ENCODE measurements at regions not wholly inside any gene's neighbourhood (a gene's known extent, or its start where the extent isn't known, plus 50 kb on each side); places are given as distances from the start of the nearest gene placed in this dataset.

- no peaks in the 10 kb centered on the region for H3K36me3 ChIP-seq (ENCODE audit: control insufficient read depth in 2 of 2, insufficient read depth in 1 of 2, low read length in 2 of 2)
- no peak for TF ChIP-seq BCL11B (tag by site-specific recombination; IDR thresholded peaks at IDR 0.05; ENCODE audit: low read depth)
- TF ChIP-seq ZNF174 (tag by site-specific recombination; IDR thresholded peaks at IDR 0.05): no peak
- TF ChIP-seq ZNF391 (tag by site-specific recombination; IDR thresholded peaks at IDR 0.05; ENCODE audit: borderline replicate concordance, low read depth): no peak
- TF ChIP-seq ELK4 (IDR thresholded peaks at IDR 0.05; ENCODE audit: borderline replicate concordance, low read depth, low read length): no peak
- TF ChIP-seq ZNF404 (tag by site-specific recombination; IDR thresholded peaks at IDR 0.05): no peak
- TF ChIP-seq OVOL3 (tag by site-specific recombination; IDR thresholded peaks at IDR 0.05): no peak
- TF ChIP-seq ZNF639 (tag by site-specific recombination; IDR thresholded peaks at IDR 0.05): no peak
- TF ChIP-seq ZBTB1 (tag by site-specific recombination; IDR thresholded peaks at IDR 0.05): no peak
- no peak for TF ChIP-seq ZNF660 (tag by site-specific recombination; IDR thresholded peaks at IDR 0.05)
- no peak for TF ChIP-seq ZNF555 (tag by site-specific recombination; conservative IDR thresholded peaks at IDR 0.05)
- no peak for TF ChIP-seq PRDM4 (tag by site-specific recombination; IDR thresholded peaks at IDR 0.05)
- TF ChIP-seq ZNF654 (tag by site-specific recombination; IDR thresholded peaks at IDR 0.05; ENCODE audit: low read depth): no peak
- no peak for TF ChIP-seq ZNF394 (tag by site-specific recombination; IDR thresholded peaks at IDR 0.05; ENCODE audit: borderline replicate concordance)
- TF ChIP-seq KLF16 (tag by site-specific recombination; IDR thresholded peaks at IDR 0.05): no peak
- no peak for TF ChIP-seq BCL11A (tag by site-specific recombination; IDR thresholded peaks at IDR 0.05; ENCODE audit: low read depth)
- TF ChIP-seq ZNF175 (tag by site-specific recombination; IDR thresholded peaks at IDR 0.05): no peak
- TF ChIP-seq OSR2 (tag by site-specific recombination; IDR thresholded peaks at IDR 0.05): no peak
- TF ChIP-seq ZBTB20 (tag by site-specific recombination; IDR thresholded peaks at IDR 0.05): no peak
- no peak for TF ChIP-seq ZNF341 (tag by site-specific recombination; IDR thresholded peaks at IDR 0.05; ENCODE audit: low read depth)
- CTCF ChIA-PET: no interaction called here
- H3K4me3 ChIP-seq (ENCODE audit: low read depth, low read length): no peak overlapping the region
- H3K27ac ChIP-seq (ENCODE audit: extremely low read depth, low read depth, low read length): no peak overlapping the region
- POLR2A ChIA-PET: no interaction called here
- no peaks in the 10 kb centered on the region for H3K9me3 ChIP-seq (ENCODE audit: control insufficient read depth, insufficient read depth, low read depth, low read length)
- H3K4me1 ChIP-seq (ENCODE audit: control insufficient read depth, insufficient read depth, low read length): no peaks in the 10 kb centered on the region
These were observed 678.4 kb upstream of the RGMB start for GRCh38 chr5:98095072-98095471.

DNA sequence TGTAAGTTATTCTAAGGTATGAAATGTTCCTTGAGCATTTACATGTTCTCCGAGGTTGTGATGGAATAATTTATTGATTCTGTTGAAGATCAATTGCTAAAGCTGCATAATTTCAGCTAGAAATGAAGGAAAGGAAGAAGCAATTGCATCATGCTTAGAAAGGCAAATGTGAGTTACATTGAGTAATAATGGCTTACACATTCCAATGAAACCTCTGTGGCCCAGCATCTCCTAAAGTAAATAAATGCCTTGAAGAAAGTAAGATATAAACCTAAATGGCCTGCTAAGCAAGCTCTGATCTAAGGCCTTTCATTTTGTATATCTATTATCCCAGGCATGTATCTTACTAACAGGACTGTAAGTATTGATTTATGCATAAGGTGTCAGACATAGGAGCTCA lies 677.3 kb upstream of the RGMB start:
- ChIA-PET POLR2A (no interaction called here), CTCF (no interaction called here)
- Histone ChIP-seq H3K9me3 (ENCODE audit: control insufficient read depth, insufficient read depth, low read depth, low read length) (no peaks in the 10 kb centered on the region), H3K36me3 (ENCODE audit: control insufficient read depth in 2 of 2, insufficient read depth in 1 of 2, low read length in 2 of 2) (no peaks in the 10 kb centered on the region), H3K4me3 (ENCODE audit: low read depth, low read length) (no peak overlapping the region), H3K27ac (ENCODE audit: extremely low read depth, low read depth, low read length) (no peak overlapping the region), H3K4me1 (ENCODE audit: control insufficient read depth, insufficient read depth, low read length) (no peaks in the 10 kb centered on the region)
- no peak for TF ChIP-seq SETDB1 (IDR thresholded peaks at IDR 0.05; ENCODE audit: insufficient read length, low read length)
- TF ChIP-seq, protein P1, sequence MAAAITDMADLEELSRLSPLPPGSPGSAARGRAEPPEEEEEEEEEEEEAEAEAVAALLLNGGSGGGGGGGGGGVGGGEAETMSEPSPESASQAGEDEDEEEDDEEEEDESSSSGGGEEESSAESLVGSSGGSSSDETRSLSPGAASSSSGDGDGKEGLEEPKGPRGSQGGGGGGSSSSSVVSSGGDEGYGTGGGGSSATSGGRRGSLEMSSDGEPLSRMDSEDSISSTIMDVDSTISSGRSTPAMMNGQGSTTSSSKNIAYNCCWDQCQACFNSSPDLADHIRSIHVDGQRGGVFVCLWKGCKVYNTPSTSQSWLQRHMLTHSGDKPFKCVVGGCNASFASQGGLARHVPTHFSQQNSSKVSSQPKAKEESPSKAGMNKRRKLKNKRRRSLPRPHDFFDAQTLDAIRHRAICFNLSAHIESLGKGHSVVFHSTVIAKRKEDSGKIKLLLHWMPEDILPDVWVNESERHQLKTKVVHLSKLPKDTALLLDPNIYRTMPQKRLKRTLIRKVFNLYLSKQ (tag by site-specific recombination; IDR thresholded peaks at IDR 0.05; ENCODE audit: borderline replicate concordance): no peak
- TF ChIP-seq ZSCAN16 (tag by site-specific recombination; IDR thresholded peaks at IDR 0.05): no peak
- no peak for TF ChIP-seq ZNF10 (tag by site-specific recombination; IDR thresholded peaks at IDR 0.05)
- no peak for TF ChIP-seq KLF1 (tag by site-specific recombination; IDR thresholded peaks at IDR 0.05)
- TF ChIP-seq ZNF560 (tag by site-specific recombination; IDR thresholded peaks at IDR 0.05; ENCODE audit: borderline replicate concordance): no peak
- TF ChIP-seq, protein P2, sequence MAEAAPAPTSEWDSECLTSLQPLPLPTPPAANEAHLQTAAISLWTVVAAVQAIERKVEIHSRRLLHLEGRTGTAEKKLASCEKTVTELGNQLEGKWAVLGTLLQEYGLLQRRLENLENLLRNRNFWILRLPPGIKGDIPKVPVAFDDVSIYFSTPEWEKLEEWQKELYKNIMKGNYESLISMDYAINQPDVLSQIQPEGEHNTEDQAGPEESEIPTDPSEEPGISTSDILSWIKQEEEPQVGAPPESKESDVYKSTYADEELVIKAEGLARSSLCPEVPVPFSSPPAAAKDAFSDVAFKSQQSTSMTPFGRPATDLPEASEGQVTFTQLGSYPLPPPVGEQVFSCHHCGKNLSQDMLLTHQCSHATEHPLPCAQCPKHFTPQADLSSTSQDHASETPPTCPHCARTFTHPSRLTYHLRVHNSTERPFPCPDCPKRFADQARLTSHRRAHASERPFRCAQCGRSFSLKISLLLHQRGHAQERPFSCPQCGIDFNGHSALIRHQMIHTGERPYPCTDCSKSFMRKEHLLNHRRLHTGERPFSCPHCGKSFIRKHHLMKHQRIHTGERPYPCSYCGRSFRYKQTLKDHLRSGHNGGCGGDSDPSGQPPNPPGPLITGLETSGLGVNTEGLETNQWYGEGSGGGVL (tag by site-specific recombination; IDR thresholded peaks at IDR 0.05): no peak
